ENCODE measurements at regions not wholly inside any gene's neighbourhood (a gene's known extent, or its start where the extent isn't known, plus 50 kb on each side); places are given as distances from the start of the nearest gene placed in this dataset.
"Not testable (repeated sequence)": the region's sequence is repeated elsewhere in the genome, so short reads cannot be mapped to it uniquely, and the experiment has no call there.

DNA sequence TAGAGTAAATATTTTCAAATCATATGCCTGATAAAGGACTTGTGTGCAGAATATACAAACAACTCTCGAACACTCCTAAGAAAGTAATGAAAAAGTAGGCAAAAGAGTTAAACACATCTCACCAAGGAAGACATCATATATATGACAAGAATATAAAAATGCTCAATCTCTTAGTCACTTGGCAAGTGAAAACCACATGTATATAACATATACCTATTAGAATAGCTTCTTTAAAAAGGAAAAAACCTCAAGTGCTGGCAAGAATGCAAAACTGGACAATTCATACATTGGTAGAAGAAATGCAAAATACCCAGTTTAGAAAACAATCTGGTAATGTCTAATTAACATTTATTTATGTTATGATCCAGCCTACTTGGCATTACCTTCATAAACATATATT lies 146.6 kb upstream of the DGKB start:
- no peak for DNase-seq

DNA sequence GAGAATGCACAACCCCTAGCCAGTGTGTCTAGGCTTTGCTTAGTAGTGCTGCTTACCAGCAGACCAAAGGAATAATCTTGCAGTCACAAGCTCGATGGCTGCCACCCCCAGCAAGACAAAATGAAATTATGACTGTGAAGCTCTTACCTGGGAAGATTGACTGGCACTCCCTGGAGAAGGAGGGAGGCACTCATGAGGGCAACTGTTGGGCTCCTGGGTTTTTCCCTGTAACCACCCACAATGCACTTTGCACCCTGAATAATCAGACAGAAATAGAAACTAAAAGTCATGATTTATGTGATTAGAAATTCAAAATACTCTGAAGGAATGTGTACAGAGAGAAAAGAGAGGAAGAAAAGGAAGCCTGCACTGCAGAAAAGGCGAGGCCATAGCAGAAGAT lies 144.3 kb upstream of the DGKB start:
- no peak for DNase-seq

DNA sequence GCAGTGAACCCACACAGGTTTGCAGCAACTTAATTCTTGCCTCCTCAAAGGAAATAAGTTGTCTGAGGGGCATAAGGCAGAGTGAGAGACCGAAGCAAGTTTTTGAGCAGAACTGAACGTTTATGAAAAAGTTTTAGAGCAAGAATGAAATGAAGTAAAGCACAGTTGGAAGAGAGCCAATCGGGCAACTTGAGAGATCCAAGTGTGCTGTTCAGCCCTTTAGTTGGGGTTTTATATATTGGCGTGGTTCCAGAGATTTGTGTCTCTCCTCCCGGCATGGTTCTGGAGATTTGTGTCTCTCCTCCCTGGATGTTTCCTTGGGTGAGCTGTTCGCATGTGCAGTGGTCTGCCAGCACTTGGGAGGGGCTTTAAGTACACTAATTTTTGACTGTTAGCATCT lies 141.4 kb upstream of the DGKB start:
- no peak for DNase-seq

DNA sequence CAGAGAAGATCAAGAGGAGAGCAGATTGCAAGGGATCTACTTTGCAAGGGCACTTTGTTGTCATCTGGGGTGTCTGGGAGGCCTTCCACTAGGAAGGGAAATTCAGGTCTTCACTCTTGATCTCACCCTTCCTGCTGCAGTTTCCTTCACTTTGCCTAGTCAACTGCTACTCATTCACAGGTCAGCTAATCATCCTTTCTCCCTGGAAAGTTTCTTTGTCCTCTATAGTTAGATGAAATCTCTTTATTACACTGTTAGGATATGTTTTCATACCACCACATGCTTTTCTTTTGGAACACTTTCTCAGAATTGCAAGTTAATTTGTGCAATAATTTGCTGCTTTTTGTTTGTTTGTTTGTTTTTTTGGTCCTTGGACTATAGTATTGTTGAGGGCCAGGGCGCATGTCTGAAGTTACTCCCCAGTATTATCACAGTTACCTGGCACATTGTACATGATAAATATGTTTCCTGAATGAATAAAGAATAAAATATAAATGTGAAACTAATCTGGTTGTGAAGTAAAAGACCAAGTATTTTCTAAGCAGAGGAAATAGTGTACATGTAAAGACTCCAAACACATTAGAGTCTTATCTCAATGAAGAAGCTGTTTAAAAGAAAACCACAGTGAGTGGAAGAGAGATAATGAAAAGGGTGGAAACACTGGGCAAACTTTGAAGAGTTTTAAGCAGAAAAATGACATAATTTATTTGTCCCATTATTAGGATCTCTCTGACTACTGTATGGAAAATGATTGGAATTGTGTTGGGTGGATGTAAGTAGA lies 139.9 kb upstream of the DGKB start:
- no peak for DNase-seq

DNA sequence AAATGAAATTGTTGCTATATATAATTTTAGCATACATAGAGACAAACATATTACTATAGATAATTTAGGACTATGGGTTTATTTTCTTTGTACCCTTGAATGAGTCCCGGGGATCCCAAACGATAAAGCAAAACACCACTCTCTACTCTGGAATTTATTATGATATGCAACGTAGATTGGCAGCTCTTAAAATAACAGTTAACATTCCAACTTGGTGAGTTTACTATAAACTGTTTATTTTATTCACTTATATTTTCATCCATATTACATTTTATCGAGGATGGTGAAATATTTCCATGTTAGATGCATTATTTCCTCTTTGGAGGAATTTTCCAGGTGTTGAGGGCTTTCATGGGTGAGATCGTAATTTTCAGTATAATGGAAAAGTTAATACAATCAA lies 138.7 kb upstream of the DGKB start:
- DNase-seq = no peak

DNA sequence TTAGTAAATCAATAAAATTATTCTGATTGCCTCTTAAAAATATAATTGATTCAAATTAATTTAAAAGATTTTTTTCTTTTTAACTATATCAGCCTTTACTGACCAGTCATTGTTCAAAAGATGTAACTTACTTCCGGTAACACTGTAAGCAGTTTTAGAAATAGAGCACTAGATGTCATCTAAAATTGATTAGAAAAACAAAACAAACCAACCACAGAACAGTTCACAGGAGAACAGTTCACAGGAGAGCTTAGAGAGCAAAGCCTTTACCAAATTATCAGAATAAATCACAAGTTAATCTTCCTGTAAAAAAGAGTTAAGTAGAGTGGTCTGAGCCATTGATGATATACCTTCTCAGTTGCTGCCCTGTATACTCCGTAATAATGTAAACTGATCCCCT lies 133.3 kb upstream of the DGKB start:
- DNase-seq = no peak

DNA sequence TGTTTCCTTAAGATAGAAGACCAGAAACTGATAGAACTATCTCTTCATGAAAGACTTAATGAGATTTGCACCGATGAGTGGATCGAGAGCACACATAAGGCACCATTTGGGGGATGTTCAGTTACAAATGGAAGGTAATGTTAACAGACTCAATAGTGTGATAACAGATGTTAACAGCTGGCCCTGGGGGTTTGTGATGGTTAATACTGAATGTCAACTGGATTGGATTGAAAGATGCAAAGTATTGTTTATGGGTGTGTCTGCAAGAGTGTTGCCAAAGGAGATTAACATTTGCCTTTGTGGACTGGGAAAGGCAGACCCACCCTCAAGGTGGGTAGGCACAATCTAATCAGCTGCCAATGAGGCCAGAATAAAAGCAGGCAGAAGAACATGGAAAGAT lies 130.5 kb upstream of the DGKB start:
- no peak for DNase-seq

DNA sequence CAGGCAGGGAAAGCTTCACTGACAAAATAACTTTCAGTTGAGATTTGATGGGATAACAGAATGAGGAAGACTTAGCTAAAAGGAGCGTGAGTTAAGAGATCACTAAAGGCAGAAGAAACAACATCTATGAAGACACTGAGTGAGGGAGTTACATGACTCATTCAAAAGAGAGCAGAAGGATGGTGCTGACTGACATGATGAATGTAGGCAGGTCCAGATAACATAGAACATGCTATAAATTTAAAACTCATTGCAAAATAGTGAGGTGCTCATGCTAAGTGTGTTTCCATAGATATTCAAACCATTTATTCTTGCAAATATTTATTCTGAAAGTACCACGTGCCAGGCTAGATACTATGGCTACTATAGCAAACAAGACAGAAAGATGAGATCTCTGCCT lies 116.4 kb upstream of the DGKB start:
- no peak for DNase-seq

DNA sequence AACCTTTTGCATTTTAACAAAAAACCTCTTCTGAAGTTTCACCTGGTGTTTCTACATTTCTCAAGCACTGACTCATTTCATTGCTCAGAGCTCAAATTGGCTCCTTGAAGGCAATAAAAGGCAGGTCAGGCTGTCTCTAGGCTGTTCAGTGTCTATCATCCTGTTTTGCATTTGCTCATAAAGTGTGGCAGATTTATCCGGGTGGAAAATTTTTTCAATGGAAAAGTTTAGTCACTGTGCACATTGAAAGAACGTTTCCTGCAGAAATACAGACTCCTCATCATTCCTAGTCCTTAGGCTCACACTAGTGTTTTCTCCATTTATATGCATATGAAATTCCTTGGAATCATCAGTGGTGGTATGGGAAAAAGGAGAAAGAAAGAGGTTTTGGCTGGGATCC lies 114.2 kb upstream of the DGKB start:
- no peak for DNase-seq

DNA sequence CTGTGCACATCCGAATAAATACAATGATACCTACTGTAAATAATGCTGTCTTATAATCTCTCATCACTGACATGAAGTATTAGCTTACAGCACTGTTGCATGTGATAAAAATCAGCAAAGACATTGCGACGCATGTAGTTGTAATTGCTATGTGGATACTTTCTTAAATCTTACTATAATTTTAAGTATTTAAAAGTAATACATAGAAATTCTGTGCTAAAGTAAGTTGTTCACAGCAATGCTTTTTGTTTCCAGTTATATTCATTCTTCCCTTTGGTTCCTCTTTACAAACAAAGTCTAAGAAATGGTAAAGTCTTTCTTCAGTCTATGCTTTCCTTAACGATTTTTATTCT lies 113.7 kb upstream of the DGKB start:
- no peak for DNase-seq

DNA sequence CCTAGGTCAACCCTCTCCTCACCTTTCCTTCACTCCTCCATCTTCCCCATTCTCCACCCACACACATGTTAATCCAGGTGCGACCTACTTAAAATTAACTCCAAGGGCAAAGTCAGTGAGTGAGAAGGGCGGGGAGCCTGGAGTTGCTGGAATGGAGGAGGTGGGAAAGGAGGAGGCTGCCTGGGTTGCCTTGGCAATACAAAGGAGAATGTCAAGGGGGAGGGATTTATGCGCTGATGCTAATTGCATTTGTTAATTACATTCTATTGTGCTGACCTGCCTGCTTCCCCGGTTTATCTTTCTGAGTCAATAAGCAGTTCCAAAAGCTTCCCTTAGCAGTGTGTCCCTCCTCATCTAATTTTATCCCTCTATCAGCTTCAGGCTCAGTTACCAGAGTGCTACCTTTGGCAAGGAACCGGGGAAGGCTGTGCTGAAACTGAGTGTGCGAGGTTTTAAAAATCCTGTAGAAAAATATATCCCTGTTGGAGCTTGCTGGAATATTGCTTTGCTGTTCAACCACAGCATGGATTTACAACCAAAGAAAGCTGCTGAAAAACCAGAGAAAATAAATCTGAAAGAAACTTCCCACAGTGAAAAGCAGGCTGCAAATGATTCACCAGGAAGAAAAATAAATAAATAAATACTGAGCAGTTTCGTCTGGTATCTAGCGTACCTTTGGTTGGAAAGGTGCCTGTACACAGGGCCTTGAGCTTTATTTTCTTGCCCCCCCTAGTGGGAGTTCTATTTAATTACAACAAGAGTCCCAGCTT lies 113.2 kb upstream of the DGKB start:
- peak; percentile 21 to 38 for DNase-seq

DNA sequence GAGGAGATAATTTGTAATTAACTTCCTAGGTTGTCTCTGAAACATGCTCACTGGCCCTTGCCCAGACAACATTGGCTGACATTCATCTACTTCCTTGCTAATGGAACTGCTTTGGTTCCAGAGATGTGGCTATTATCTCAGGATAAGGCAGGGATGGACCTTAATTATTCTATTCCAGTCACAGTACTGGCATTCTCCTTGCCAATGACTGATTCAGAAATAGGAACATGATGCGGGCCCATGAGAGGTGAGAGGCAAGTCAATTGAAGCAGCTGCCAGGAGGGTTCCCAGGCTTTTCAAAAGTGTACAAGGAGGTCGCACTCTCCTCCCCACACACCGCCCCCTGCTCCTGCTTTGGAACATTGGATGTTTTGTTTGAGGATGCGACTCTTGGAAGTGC lies 109.6 kb upstream of the DGKB start:
- no peak for DNase-seq

DNA sequence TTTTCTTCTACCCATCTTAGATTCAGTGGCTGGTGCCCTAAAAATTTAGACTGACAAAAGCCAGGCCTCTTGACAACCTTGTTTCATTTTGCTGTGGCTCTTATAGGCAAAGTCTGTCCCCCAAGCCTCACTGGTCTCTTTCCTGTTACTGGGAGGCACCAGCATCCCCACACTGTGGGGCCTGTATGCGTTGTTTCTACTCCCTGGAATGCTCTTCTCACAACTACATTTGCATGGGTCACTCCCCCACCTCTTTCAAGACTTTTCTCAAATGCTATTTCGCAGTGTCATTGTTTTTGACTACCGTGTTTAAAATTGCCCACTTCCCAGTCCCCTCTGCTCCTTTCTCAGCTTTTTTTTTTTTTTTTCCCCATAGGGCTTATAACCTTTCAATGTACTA lies 108.7 kb upstream of the DGKB start:
- DNase-seq = no peak

DNA sequence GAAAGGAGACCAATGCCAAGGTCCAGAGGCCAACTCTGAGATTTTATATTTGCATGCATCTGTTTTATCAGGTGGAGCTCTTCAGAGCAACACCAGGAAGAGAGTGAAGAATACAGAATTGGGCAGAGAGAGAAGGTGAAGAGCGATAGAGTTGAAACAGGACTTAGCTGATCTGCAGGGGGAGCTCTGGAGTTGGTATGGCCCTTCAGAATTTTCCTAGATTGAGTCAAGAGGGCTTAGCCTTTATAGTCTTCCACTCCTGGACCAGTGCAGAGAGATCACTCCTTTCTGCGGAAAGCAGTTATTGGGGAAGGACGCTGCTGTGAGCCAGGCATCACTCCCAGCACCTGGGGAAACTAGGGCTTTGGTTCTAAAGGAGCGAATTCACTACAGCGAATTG lies 105.0 kb upstream of the DGKB start:
- DNase-seq = no peak

DNA sequence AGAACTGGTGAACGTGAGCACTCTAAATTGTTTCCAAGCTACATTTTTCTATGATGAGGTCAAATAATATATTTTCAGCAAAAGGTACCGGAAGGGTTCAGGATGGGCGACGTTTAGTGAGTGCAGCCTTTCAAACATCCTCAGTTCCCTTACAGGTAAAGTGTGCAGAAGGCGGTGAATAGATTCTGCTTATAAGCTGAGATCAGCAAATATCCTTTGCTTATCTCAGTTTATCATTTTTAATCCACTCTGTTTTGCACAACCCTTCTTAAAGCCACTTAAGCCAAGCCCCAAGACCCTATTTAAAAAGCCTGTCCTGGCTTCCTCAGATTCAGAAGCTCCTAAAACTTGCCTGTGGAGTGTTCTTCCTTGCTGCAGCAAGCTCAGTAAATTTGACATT lies 103.1 kb upstream of the DGKB start:
- DNase-seq = no peak

DNA sequence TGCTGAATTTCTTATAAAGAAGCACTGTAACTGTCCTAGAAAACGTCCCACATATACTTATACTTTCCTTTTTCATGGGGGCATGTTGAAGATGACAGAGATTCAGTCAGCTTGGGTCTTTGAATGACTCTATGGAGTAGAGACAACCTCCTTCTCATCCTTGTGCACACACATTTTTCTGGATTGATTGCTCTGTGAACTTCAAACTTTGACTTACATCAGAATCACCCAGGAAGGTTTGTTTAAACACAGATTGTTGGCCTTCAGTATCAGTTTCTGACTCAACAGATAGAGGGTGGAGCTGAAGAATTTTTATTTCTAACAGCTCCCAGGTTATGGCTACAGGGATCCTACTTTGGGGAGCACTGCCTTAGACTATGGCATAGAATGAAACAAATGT lies 97.6 kb upstream of the DGKB start:
- DNase-seq = no peak

DNA sequence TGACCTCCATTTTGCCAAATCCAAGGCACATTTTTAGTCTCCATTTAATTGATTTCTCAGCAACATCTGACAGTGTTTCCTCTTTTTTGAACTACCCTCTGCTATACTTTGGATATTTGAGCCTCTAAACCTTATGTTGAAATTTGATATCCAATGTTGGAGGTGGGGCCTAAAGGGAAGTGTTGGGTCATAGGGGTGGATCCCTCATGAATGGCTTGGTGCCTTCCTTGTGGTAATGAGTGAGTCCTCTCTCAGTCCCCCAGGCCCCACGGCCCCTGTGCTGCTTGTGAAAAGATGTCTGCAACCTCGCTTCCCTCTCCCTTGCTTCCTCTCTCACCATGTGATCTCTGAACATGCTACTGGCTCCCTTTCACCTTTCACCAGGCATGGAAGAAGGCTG lies 96.8 kb upstream of the DGKB start:
- DNase-seq = no peak

DNA sequence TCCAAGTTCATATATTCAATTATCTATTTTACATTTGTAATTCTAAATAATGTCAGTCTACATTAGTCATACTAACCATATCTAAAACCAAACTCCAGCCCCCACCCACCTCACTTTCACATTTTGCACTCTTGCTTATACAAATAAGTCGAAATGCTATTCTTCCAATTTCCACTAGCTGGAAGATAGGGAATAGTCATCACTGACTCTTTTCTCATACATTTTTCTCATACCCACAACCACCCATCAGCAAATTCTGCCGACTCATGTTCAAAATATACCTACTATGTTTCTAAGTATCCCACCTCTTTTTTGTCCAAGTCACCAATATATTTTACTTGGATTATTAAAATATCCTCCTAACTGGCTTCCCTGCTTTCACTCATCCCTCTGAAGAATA lies 93.2 kb upstream of the DGKB start:
- no peak for DNase-seq

DNA sequence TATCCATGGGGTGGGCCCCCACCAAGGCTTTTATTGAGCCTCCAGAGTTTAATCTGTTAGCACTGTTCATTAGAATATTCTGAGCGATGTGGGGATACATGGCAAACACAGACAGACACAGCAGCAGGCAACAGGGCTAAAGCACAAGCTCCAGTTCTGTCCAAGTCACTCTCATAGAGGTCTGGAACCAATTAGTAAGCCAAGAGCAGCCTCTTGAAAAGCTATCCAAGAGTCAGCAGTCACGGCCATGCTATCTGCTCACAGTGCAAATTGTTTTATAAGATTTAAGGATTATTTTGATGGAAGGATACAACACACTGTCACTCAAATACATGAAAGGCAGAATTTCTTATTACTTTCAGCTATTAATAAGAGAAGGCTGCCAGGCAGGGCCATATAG lies 86.4 kb upstream of the DGKB start:
- DNase-seq = no peak

DNA sequence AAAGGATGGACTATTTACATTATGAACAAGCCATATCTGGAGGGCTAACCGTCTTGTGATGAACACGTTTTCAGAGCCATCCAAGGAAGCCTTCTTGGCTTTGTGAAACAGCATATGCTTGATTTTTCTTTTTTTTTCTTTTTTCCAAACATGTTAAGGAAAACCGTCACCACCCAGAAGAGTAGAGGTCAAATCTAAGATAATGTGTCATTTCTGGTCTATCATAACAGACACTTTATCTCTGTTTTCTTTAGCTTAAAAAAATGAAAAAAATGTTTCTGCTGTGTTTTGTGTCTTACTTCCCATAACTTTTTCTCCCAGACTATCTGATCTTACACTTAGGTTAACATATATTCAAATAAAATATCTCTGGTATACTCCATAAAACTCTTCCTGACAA lies 76.1 kb upstream of the DGKB start:
- no peak for DNase-seq

DNA sequence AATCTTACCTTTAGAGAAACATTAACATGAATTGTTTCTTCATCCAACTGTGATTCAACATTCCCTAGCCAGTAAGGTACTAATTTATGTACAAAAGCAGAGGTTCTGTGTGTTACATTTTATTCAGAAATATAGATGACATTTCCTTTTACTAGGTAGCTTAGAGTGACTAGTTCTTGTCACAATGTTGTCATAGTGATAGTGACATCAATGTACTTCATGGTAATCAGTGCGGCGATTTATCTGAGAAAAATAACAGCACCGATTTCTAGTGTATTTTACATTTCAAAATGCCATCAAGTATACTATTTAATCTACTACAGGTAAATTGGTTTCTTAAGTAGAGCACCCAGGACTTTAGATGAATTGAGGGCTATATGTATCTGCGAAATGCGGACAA lies 72.1 kb upstream of the DGKB start:
- DNase-seq = no peak

DNA sequence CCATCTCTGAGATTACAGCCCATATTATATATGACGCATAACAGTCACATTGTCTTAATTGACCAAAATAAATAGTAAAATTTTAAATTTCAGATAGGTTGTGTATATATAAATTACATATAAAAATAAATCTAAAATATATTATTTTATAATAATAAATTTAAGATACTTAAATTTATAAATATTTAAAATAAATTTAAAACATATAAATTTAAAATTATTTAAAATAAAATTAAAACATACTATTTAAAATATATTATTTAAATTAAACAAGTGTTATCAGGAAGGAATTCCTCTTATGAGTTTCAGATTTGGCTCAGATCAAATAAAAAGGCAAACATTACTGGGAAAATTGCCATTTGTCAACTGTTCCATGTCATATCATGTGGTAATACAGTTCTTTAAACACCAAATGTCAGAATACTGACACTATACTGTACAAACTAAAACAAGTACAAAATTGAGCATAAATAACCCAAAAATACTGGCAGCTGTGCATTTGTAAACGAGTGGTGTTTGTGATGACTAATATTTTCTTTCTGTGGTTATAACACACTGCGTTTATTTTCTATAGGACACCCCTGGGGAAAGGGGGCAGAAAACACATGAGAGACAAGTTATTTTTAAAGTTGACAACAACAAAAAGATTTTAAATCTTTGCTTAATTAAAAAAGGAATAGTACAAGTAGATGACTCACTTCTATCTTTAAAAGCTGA lies 71.3 kb upstream of the DGKB start:
- DNase-seq = no peak

DNA sequence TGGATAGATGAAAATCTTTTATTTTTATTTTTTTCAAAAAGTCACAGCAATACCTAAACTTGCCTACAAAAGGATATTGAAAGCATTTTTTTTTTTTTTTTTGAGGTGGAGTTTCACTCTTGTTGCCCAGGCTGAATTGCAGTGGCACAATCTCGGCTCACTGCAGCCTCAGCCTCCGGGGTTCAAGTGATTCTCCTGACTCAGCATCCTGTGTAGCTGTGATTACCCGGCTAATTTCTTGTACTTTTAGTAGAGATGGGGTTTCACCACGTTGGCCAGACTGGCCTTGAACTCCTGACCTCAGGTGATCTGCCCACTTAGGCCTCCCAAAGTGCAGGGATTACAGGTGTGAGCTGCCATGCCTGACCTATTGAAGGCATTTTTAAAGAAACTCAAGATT lies 69.1 kb upstream of the DGKB start:
- DNase-seq = not testable (repeated sequence)

DNA sequence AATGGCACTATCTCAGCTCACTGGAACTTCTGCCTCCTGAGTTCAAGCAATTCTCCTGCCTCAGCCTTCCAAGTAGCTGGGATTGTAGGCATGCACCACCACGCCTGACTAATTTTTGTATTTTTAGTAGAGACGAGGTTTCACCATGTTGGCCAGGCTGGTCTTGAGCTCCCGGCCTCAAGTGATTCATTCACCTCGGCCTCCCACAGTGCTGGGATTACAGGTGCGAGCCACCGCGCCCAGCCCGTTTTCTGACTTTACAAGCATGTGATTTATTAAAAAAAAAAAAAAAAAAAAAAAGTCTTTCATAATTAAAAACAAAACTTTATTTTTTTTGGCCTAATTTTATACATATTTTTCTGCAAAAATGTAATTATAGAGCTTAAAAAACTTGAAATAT lies 64.8 kb upstream of the DGKB start:
- not testable (repeated sequence) for DNase-seq

All from inflammatory macrophage (primary cell).